Left ventricle myocardium superior (tissue), 1 donor: ENCODE measurements at regions not wholly inside any gene's neighbourhood (a gene's known extent, or its start where the extent isn't known, plus 50 kb on each side); places are given as distances from the start of the nearest gene placed in this dataset.

Experiments used
- ATAC-seq: fragments of 200-7000 bp; cut with Tn5 transposase; one replicate; pipeline ENCODE4 v1.9.1; 2020; ENCODE audit warnings: mild to moderate bottlenecking, moderate library complexity
- DNase-seq: peaks from one replicate; pipeline ENCODE4 v3.0.0-alpha.2; 2020
- intact Hi-C: fragments of 100-400 bp; cut with micrococcal nuclease; formaldehyde crosslinking; loops from one replicate; pipeline ENCODE4 v1.11.0; 2022
- donor health status: DM: no; HTN: yes; CAD: no; lungs with severe emphysema.

GRCh38 chr13:30359991-30360390 is 52.6 kb upstream of the KATNAL1 start:
- DNase-seq: no peak
- intact Hi-C loops: no loop called here
- no peak for ATAC-seq

- ATAC-seq: peak; percentile 71
- intact Hi-C loops: no loop called here
- DNase-seq: no peak
Measured at GRCh38 chr13:30360586-30360985, 53.2 kb upstream of the KATNAL1 start.

GRCh38 chr13:30362005-30362788 is 54.8 kb upstream of the KATNAL1 start:
- intact Hi-C loops: no loop called here

GRCh38 chr13:30362869-30363268 is 55.5 kb upstream of the KATNAL1 start:
- ATAC-seq: peak; percentile 50
- intact Hi-C loops: no loop called here

More at GRCh38 chr13:30362005-30362788, 54.8 kb upstream of the KATNAL1 start:
- ATAC-seq (no peak), DNase-seq (no peak)

GRCh38 chr13:30363725-30364124 is 56.4 kb upstream of the KATNAL1 start:
- no peak for ATAC-seq
- DNase-seq: no peak
- intact Hi-C loops: no loop called here

More at GRCh38 chr13:30362869-30363268, 55.5 kb upstream of the KATNAL1 start:
- peak; percentile 39 for DNase-seq

- DNase-seq: no peak
- intact Hi-C loops: no loop called here
- ATAC-seq: no peak
Measured at GRCh38 chr13:30364133-30364532, 56.8 kb upstream of the KATNAL1 start.

- intact Hi-C loops: no loop called here
- ATAC-seq: no peak
- no peak for DNase-seq
Measured at GRCh38 chr13:30364876-30365275, 57.4 kb upstream of the UBE2L5 start.

- intact Hi-C loops: no loop called here
- DNase-seq: no peak
- ATAC-seq: no peak
Measured at GRCh38 chr13:30366088-30366487, 56.2 kb upstream of the UBE2L5 start.

GRCh38 chr13:30367296-30367695 is 55.0 kb upstream of the UBE2L5 start:
- ATAC-seq (no peak), DNase-seq (no peak)
- intact Hi-C loops: no loop called here

GRCh38 chr13:30370146-30370545 is 52.1 kb upstream of the UBE2L5 start:
- no peak for ATAC-seq
- DNase-seq: no peak
- intact Hi-C loops: no loop called here

GRCh38 chr13:30370916-30371521 is 51.3 kb upstream of the UBE2L5 start:
- ATAC-seq: no peak
- DNase-seq: no peak
- intact Hi-C loops: no loop called here

- intact Hi-C loops: no loop called here
- DNase-seq: no peak
- ATAC-seq: no peak
Measured at GRCh38 chr13:30371649-30372265, 50.5 kb upstream of the UBE2L5 start.
